ENCODE measurements at regions not wholly inside any gene's neighbourhood (a gene's known extent, or its start where the extent isn't known, plus 50 kb on each side); places are given as distances from the start of the nearest gene placed in this dataset.

DNA sequence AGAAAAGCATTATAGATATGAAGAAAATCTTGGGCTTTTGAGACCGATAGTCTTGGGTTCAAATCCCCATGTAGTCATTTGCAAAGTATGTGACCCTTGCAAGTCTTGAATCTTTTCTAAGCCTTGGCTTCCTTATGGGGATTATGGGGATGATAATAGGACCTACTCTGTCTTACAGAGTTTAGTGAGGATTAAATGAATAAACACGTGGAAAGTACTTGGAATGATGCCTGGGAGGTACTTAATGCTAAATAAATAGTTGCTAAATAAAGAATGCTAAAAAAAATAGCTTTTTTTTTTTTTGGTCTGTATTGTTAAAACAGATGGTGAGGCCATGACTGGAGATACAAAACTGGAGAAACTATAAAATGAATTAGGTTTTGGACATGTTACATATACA is 292.7 kb downstream of the GPAT3 start:
- ChIA-PET CTCF (no interaction called here), POLR2A (no interaction called here)
- TF ChIP-seq, protein P1, sequence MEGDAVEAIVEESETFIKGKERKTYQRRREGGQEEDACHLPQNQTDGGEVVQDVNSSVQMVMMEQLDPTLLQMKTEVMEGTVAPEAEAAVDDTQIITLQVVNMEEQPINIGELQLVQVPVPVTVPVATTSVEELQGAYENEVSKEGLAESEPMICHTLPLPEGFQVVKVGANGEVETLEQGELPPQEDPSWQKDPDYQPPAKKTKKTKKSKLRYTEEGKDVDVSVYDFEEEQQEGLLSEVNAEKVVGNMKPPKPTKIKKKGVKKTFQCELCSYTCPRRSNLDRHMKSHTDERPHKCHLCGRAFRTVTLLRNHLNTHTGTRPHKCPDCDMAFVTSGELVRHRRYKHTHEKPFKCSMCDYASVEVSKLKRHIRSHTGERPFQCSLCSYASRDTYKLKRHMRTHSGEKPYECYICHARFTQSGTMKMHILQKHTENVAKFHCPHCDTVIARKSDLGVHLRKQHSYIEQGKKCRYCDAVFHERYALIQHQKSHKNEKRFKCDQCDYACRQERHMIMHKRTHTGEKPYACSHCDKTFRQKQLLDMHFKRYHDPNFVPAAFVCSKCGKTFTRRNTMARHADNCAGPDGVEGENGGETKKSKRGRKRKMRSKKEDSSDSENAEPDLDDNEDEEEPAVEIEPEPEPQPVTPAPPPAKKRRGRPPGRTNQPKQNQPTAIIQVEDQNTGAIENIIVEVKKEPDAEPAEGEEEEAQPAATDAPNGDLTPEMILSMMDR (IDR thresholded peaks at IDR 0.05; ENCODE audit: unreplicated experiment), result no peak
- H3K9me3 Mint-ChIP-seq (ENCODE audit: unreplicated experiment), result no peaks in the 10 kb centered on the region
- H3K4me3 Mint-ChIP-seq (ENCODE audit: unreplicated experiment), result no peak overlapping the region
- no peaks in the 10 kb centered on the region for H3K27me3 Mint-ChIP-seq (ENCODE audit: insufficient read depth, unreplicated experiment)
- BruUV-seq (replicated peaks), result no TSS peak
- no peak overlapping the region for H3K27ac Mint-ChIP-seq (ENCODE audit: low read depth, unreplicated experiment)
- intact Hi-C loops (cut with micrococcal nuclease), result no loop called here
- no peaks in the 10 kb centered on the region for H3K36me3 Mint-ChIP-seq (ENCODE audit: insufficient read depth, unreplicated experiment)
- H3K4me1 Mint-ChIP-seq (ENCODE audit: insufficient read depth, unreplicated experiment), result no peaks in the 10 kb centered on the region
- DNase-seq (ENCODE audit: unreplicated experiment), result no peak

DNA sequence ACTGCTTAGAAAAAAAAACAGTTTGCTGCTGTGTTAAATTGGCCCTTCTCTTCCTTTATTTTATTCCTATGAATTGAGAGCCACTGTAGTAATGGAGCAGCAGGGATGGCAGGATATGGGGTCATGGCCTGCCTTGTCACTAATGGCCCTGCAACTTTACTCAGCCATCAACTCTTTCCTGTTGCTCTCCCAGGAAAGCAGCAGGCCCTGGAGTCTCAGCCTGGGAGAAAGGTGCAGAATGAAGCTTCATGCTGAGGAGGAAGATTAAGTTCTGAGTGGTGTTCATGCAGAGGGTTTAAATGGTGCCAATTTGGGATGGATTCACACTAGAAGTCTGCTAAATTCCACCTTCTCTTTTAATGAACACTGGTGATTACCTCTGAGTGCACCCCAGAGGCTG is 285.6 kb downstream of the GPAT3 start:
- H3K27me3 Mint-ChIP-seq (ENCODE audit: insufficient read depth, unreplicated experiment), result no peaks in the 10 kb centered on the region
- no peak for DNase-seq (ENCODE audit: unreplicated experiment)
- H3K27ac Mint-ChIP-seq (ENCODE audit: low read depth, unreplicated experiment), result no peak overlapping the region
- no peak overlapping the region for H3K4me3 Mint-ChIP-seq (ENCODE audit: unreplicated experiment)
- peaks cover 10% of the 10 kb centered on the region for H3K9me3 Mint-ChIP-seq (ENCODE audit: unreplicated experiment)
- H3K4me1 Mint-ChIP-seq (ENCODE audit: insufficient read depth, unreplicated experiment), result no peaks in the 10 kb centered on the region
- BruUV-seq (replicated peaks), result no TSS peak
- POLR2A ChIA-PET, result no interaction called here
- H3K36me3 Mint-ChIP-seq (ENCODE audit: insufficient read depth, unreplicated experiment), result no peaks in the 10 kb centered on the region
- TF ChIP-seq, protein P1 (IDR thresholded peaks at IDR 0.05; ENCODE audit: unreplicated experiment), result no peak
- intact Hi-C loops (cut with micrococcal nuclease), result no loop called here
- CTCF ChIA-PET, result no interaction called here

DNA sequence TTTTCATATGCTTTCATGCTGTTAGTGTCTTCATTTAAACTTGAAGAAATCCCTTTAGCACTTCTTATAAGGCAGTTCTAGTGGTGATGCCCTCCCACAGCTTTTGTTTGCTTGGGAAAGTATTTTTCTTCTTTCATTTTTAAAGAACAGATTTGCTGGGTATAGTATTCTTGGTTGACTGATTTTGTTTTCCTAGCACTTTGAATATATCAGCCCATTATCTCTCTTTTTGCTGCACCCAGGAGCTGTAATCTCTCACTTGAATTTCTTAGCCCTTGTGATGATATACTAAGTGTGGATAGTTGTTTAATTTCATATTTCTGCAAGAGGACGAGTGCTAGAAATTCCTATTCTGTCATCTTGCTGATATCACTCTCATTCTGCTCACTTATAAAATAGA is 283.7 kb downstream of the GPAT3 start:
- ChIA-PET POLR2A (interaction anchor here (0.9 to 1.6 kb wide), 2 partner anchors 10 to 12 kb away, joined by 3 read pairs; no protein-coding TSS in a partner anchor), CTCF (no interaction called here)
- no peak overlapping the region for H3K4me3 Mint-ChIP-seq (ENCODE audit: unreplicated experiment)
- peaks cover 10% of the 10 kb centered on the region for H3K9me3 Mint-ChIP-seq (ENCODE audit: unreplicated experiment)
- no peaks in the 10 kb centered on the region for H3K4me1 Mint-ChIP-seq (ENCODE audit: insufficient read depth, unreplicated experiment)
- BruUV-seq (replicated peaks), result no TSS peak
- intact Hi-C loops (cut with micrococcal nuclease), result no loop called here
- no peaks in the 10 kb centered on the region for H3K27me3 Mint-ChIP-seq (ENCODE audit: insufficient read depth, unreplicated experiment)
- no peak for DNase-seq (ENCODE audit: unreplicated experiment)
- no peak overlapping the region for H3K27ac Mint-ChIP-seq (ENCODE audit: low read depth, unreplicated experiment)
- H3K36me3 Mint-ChIP-seq (ENCODE audit: insufficient read depth, unreplicated experiment), result no peaks in the 10 kb centered on the region
- TF ChIP-seq, protein P1 (IDR thresholded peaks at IDR 0.05; ENCODE audit: unreplicated experiment), result no peak

DNA sequence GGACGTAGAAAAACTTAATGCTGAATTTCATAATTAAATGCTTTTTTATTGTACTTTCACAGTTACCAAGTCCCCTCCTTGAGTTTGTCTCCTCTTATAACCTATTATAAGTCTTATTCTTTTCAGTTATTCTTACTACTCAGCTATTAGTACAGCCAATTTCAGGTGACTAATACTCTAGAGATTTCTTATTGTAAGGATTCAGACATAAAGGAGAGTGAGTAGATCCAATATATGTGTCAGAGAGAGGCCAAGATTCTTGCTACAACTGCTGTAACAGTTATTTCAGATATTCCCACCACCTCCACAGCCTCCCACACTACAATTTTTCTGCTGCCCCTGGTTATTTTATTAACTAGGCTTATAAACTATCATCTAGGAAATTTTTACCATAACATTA is 274.5 kb downstream of the GPAT3 start:
- CTCF ChIA-PET, result interaction anchor here (1.6 kb wide), 1 partner anchor 641 kb away, joined by 4 read pairs; no protein-coding TSS in a partner anchor

More for the DNA sequence above, 274.5 kb downstream of the GPAT3 start:
- intact Hi-C loops (cut with micrococcal nuclease), result no loop called here
- POLR2A ChIA-PET, result no interaction called here
- Mint-ChIP-seq H3K27me3 (ENCODE audit: insufficient read depth, unreplicated experiment) (peaks cover 10% of the 10 kb centered on the region), H3K9me3 (ENCODE audit: unreplicated experiment) (no peaks in the 10 kb centered on the region), H3K4me3 (ENCODE audit: unreplicated experiment) (no peak overlapping the region), H3K27ac (ENCODE audit: low read depth, unreplicated experiment) (no peak overlapping the region), H3K36me3 (ENCODE audit: insufficient read depth, unreplicated experiment) (no peaks in the 10 kb centered on the region), H3K4me1 (ENCODE audit: insufficient read depth, unreplicated experiment) (no peaks in the 10 kb centered on the region)
- BruUV-seq (replicated peaks), result no TSS peak
- TF ChIP-seq, protein P1 (IDR thresholded peaks at IDR 0.05; ENCODE audit: unreplicated experiment), result no peak
- no peak for DNase-seq (ENCODE audit: unreplicated experiment)

Measured in MCF 10A (cell line).